Activated B cell treated with CpG ODN at 0.5 μM for 24 hours (primary cell): ENCODE measurements at regions not wholly inside any gene's neighbourhood (a gene's known extent, or its start where the extent isn't known, plus 50 kb on each side); places are given as distances from the start of the nearest gene placed in this dataset.

Experiments
- ATAC-seq: fragments of 200-7000 bp; cut with Tn5 transposase; one replicate; pipeline ENCODE4 v1.10.0; 2021; ENCODE audit warnings: low read depth, mild to moderate bottlenecking, moderate library complexity
- CTCF ChIA-PET: fragments of 350-600 bp; sonication (Branson Sonifier 250); formaldehyde crosslinking; loops from one replicate; lab custom pipeline; 2021; ENCODE audit warnings: antibody characterized with exemption; lab: Charles Lee
- POLR2A ChIA-PET: fragments of 350-600 bp; sonication (Branson Sonifier 250); formaldehyde crosslinking; loops from one replicate; lab custom pipeline; 2021; ENCODE audit warnings: antibody characterized with exemption; lab: Charles Lee
- DNase-seq: peaks from one replicate; pipeline ENCODE4 v3.0.0; 2022
- H3K27ac Mint-ChIP-seq: one replicate; pipeline ENCODE4 v1.8.0; 2020; ENCODE audit warnings: mixed read lengths
- H3K27me3 Mint-ChIP-seq: one replicate; pipeline ENCODE4 v1.8.0; 2021; ENCODE audit warnings: mixed read lengths
- H3K36me3 Mint-ChIP-seq: one replicate; pipeline ENCODE4 v1.8.0; 2021; ENCODE audit warnings: low read depth, mixed read lengths
- H3K4me1 Mint-ChIP-seq: one replicate; pipeline ENCODE4 v1.8.0; 2021; ENCODE audit warnings: mixed read lengths
- H3K4me3 Mint-ChIP-seq: one replicate; pipeline ENCODE4 v1.8.0; 2020; ENCODE audit warnings: mild to moderate bottlenecking, mixed read lengths
- H3K9me3 Mint-ChIP-seq: one replicate; pipeline ENCODE4 v1.8.0; 2020; ENCODE audit warnings: mixed read lengths
- CTCF ChIP-seq: fragments of 200-600 bp; IDR thresholded peaks from one replicate; pipeline ENCODE4 v1.8.0; 2022; ENCODE audit warnings: antibody characterized with exemption, mild to moderate bottlenecking
- intact Hi-C: fragments of 100-400 bp; cut with micrococcal nuclease; formaldehyde crosslinking; loops from one replicate; pipeline ENCODE4 v1.15.1; 2024

GRCh38 chr5:15214010-15214409 lies 286.0 kb upstream of the FBXL7 start:
- no peak overlapping the region for H3K4me3 Mint-ChIP-seq
- POLR2A ChIA-PET, result no interaction called here
- CTCF ChIA-PET, result no interaction called here

GRCh38 chr5:15209053-15209762 lies 290.8 kb upstream of the FBXL7 start:
- H3K27ac Mint-ChIP-seq, result no peak overlapping the region
- peaks cover 2% of the 10 kb centered on the region for H3K9me3 Mint-ChIP-seq
- intact Hi-C loops, result no loop called here
- DNase-seq, result no peak
- no peak for ATAC-seq
- H3K36me3 Mint-ChIP-seq, result no peaks in the 10 kb centered on the region
- no peak overlapping the region for H3K4me3 Mint-ChIP-seq
- no peaks in the 10 kb centered on the region for H3K4me1 Mint-ChIP-seq
- POLR2A ChIA-PET, result no interaction called here
- no peak for TF ChIP-seq CTCF
- CTCF ChIA-PET, result no interaction called here
- H3K27me3 Mint-ChIP-seq, result no peaks in the 10 kb centered on the region

More at GRCh38 chr5:15214010-15214409, 286.0 kb upstream of the FBXL7 start:
- intact Hi-C loops, result no loop called here
- no peaks in the 10 kb centered on the region for H3K36me3 Mint-ChIP-seq
- H3K27me3 Mint-ChIP-seq, result no peaks in the 10 kb centered on the region
- ATAC-seq (no peak), DNase-seq (no peak)
- H3K9me3 Mint-ChIP-seq, result peaks cover 14% of the 10 kb centered on the region
- TF ChIP-seq CTCF, result no peak
- no peak overlapping the region for H3K27ac Mint-ChIP-seq
- H3K4me1 Mint-ChIP-seq, result no peaks in the 10 kb centered on the region

GRCh38 chr5:15206133-15206532 lies 293.8 kb upstream of the FBXL7 start:
- Mint-ChIP-seq H3K4me1 (no peaks in the 10 kb centered on the region), H3K9me3 (peaks cover 4% of the 10 kb centered on the region), H3K36me3 (no peaks in the 10 kb centered on the region), H3K4me3 (no peak overlapping the region), H3K27me3 (no peaks in the 10 kb centered on the region), H3K27ac (no peak overlapping the region)
- TF ChIP-seq CTCF, result no peak
- ChIA-PET POLR2A (no interaction called here), CTCF (no interaction called here)
- intact Hi-C loops, result no loop called here
- DNase-seq (no peak), ATAC-seq (no peak)

DNA sequence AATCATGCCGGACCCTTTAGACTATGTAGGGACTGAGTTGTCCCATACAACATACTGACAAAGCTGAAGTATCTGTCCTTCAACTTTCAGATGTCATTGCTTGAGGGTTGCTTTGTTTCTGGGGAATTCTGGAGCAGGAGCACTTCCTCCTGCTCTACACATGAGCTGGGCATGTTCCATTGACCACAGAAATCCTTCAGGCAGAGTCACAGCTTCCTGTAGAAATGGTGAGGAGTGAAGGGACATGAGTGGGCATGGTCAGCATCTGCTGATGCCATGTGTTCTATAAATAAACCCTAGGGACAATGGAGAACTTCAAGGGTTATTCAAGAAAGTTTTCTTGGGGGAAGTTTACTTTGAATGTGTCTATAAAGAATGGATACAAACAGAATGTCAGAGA lies 296.6 kb upstream of the FBXL7 start:
- H3K4me3 Mint-ChIP-seq, result no peak overlapping the region
- H3K36me3 Mint-ChIP-seq, result no peaks in the 10 kb centered on the region
- ATAC-seq (no peak), DNase-seq (no peak)
- no peaks in the 10 kb centered on the region for H3K27me3 Mint-ChIP-seq
- H3K9me3 Mint-ChIP-seq, result peaks cover 3% of the 10 kb centered on the region
- H3K27ac Mint-ChIP-seq, result no peak overlapping the region
- no peak for TF ChIP-seq CTCF
- POLR2A ChIA-PET, result no interaction called here
- intact Hi-C loops, result no loop called here
- no peaks in the 10 kb centered on the region for H3K4me1 Mint-ChIP-seq
- CTCF ChIA-PET, result no interaction called here

DNA sequence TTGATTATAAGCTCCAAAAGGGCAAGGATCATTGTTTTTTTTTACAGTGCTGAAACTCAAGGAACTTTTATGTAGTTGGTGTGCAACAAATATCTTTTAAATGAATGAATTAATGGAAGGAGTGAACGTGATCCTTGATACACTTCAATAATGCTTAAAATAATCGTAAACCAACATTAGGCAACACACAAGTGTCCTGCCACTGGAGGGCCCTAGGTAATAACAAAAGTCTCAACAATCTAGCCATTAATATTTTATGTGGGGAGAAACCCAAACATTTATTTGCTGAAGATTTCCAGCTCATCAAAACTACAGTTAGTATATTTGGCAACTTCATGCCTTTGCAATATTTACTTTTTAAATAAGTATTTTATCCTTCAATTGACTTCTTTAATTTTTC lies 309.0 kb upstream of the FBXL7 start:
- CTCF ChIA-PET, result no interaction called here
- POLR2A ChIA-PET, result no interaction called here
- Mint-ChIP-seq H3K4me3 (no peak overlapping the region), H3K9me3 (peaks cover 8% of the 10 kb centered on the region), H3K4me1 (no peaks in the 10 kb centered on the region), H3K36me3 (no peaks in the 10 kb centered on the region), H3K27ac (no peak overlapping the region), H3K27me3 (no peaks in the 10 kb centered on the region)
- intact Hi-C loops, result no loop called here
- DNase-seq (no peak), ATAC-seq (no peak)
- no peak for TF ChIP-seq CTCF
